H1 (cell line): ENCODE measurements at regions not wholly inside any gene's neighbourhood (a gene's known extent, or its start where the extent isn't known, plus 50 kb on each side); places are given as distances from the start of the nearest gene placed in this dataset.

Experiments used
- CTCF ChIA-PET: fragments of 300-600 bp; sonication (Branson Sonifier 250); formaldehyde crosslinking; loops from one replicate; lab custom pipeline; 2021; ENCODE audit not compliant: partially characterized antibody; lab: Charles Lee
- POLR2A ChIA-PET: fragments of 300-600 bp; sonication (Branson Sonifier 250); formaldehyde crosslinking; loops from one replicate; lab custom pipeline; 2021; ENCODE audit warnings: inconsistent platforms; ENCODE audit not compliant: partially characterized antibody; lab: Charles Lee
- DNase-seq, 2 experiments: peaks; one replicate each; pipeline versions ENCODE4 v3.0.0 to v3.0.0-alpha.2; 2010 to 2022; ENCODE audit warnings: low spot score in 2 of 2, low read depth in 1 of 2, mixed read lengths in 1 of 2
- FAIRE-seq: peaks from 2 replicates; lab custom pipeline; 2011; peaks lifted over from hg19 to GRCh38; lab: Jason Lieb, UNC
- H2AFZ ChIP-seq: 2 replicates; pipeline ENCODE4 v1.8.1; 2012; ENCODE audit warnings: low read length, inconsistent platforms
- H2AK5ac ChIP-seq: 2 replicates; pipeline ENCODE4 v1.6.1; 2013; ENCODE audit warnings: low read depth, low read length
- H2BK120ac ChIP-seq: replicated peaks from 2 replicates; pipeline ENCODE3; 2013; ENCODE audit warnings: low read depth, low read length, inconsistent platforms
- H2BK12ac ChIP-seq: 2 replicates; pipeline ENCODE4 v1.6.1; 2013; ENCODE audit warnings: low read depth, low read length
- H2BK15ac ChIP-seq: 2 replicates; pipeline ENCODE4 v1.6.1; 2013; ENCODE audit warnings: low read length
- H2BK20ac ChIP-seq: 2 replicates; pipeline ENCODE4 v1.6.1; 2013; ENCODE audit warnings: low read length
- H2BK5ac ChIP-seq: 2 replicates; pipeline ENCODE4 v1.6.1; 2013; ENCODE audit warnings: low read depth, low read length
- H3K14ac ChIP-seq: 2 replicates; pipeline ENCODE4 v1.6.1; 2013; ENCODE audit warnings: inconsistent platforms; ENCODE audit not compliant: insufficient read length
- H3K18ac ChIP-seq: 2 replicates; pipeline ENCODE4 v1.6.1; 2013; ENCODE audit warnings: low read length; ENCODE audit errors: extremely low read depth
- H3K23ac ChIP-seq: 2 replicates; pipeline ENCODE4 v1.6.1; 2013; ENCODE audit warnings: inconsistent platforms; ENCODE audit not compliant: insufficient read length
- H3K23me2 ChIP-seq: 2 replicates; pipeline ENCODE4 v1.6.1; 2013; ENCODE audit warnings: low read depth, low read length
- H3K27ac ChIP-seq: 2 replicates; pipeline ENCODE4 v1.6.1; 2011; ENCODE audit warnings: low read depth, low read length, inconsistent platforms
- H3K27me3 ChIP-seq, 4 experiments: replicated peaks in 1 of 4; 1 replicate in 1 of 4; 2 replicates in 3 of 4; pipeline versions ENCODE4 v1.6.1 to v1.8.1; 2011 to 2013; ENCODE audit warnings: low read length in 3 of 4, mild to moderate bottlenecking in 3 of 4, inconsistent platforms in 2 of 4, mixed read lengths in 2 of 4, moderate library complexity in 1 of 4; ENCODE audit not compliant: control insufficient read depth in 3 of 4, insufficient read depth in 3 of 4; ENCODE audit errors: extremely low read depth in 1 of 4
- H3K36me3 ChIP-seq, 4 experiments: 2 replicates each; pipeline versions ENCODE4 v1.6.1 to v1.8.1; 2011 to 2013; ENCODE audit warnings: mild to moderate bottlenecking in 4 of 4, low read length in 3 of 4, moderate library complexity in 2 of 4, control low read depth in 1 of 4, inconsistent platforms in 1 of 4; ENCODE audit not compliant: insufficient read depth in 4 of 4, control insufficient read depth in 2 of 4
- H3K4ac ChIP-seq: replicated peaks from 2 replicates; pipeline ENCODE3; 2013; ENCODE audit warnings: low read length, low read depth, mixed read lengths, inconsistent platforms; ENCODE audit not compliant: insufficient read length
- H3K4me1 ChIP-seq, 4 experiments: replicated peaks in 1 of 4; 1 replicate in 1 of 4; 2 replicates in 3 of 4; pipeline versions ENCODE4 v1.6.1 to v1.8.1; 2011 to 2013; ENCODE audit warnings: low read length in 3 of 4, inconsistent platforms in 2 of 4, mixed read lengths in 1 of 4; ENCODE audit not compliant: insufficient read depth in 4 of 4, control insufficient read depth in 3 of 4
- H3K4me2 ChIP-seq, 2 experiments: 2 replicates each; pipeline versions ENCODE4 v1.6.1 to v1.8.1; 2011 to 2013; ENCODE audit warnings: low read depth in 2 of 2, low read length in 2 of 2, control low read depth in 1 of 2, inconsistent platforms in 1 of 2, mild to moderate bottlenecking in 1 of 2; ENCODE audit not compliant: insufficient read depth in 1 of 2
- H3K4me3 ChIP-seq, 4 experiments: fragments of 200-600, 300-600 bp in 1 of 4; sonication (generic), shearing (Covaris generic), sonication (Bioruptor Twin) in 1 of 4; 2 replicates each; pipeline versions ENCODE4 v1.5.1 to v1.8.1; 2011 to 2016; ENCODE audit warnings: low read length in 4 of 4, low read depth in 3 of 4, control low read depth in 2 of 4, inconsistent platforms in 2 of 4, mild to moderate bottlenecking in 2 of 4, mixed read lengths in 1 of 4, moderate library complexity in 1 of 4; ENCODE audit not compliant: insufficient read depth in 2 of 4; ENCODE audit errors: extremely low read depth in 1 of 4
- H3K56ac ChIP-seq: replicated peaks from 2 replicates; pipeline ENCODE3; 2013; ENCODE audit warnings: low read depth, mild to moderate bottlenecking, mixed read lengths, low read length, inconsistent platforms; ENCODE audit not compliant: insufficient read length
- H3K79me1 ChIP-seq: 2 replicates; pipeline ENCODE4 v1.6.1; 2013; ENCODE audit warnings: low read depth, low read length, control low read depth
- H3K79me2 ChIP-seq, 2 experiments: 2 replicates each; pipeline versions ENCODE4 v1.6.1 to v1.8.1; 2012 to 2013; ENCODE audit warnings: low read length in 2 of 2, mild to moderate bottlenecking in 2 of 2, inconsistent platforms in 1 of 2; ENCODE audit not compliant: insufficient read depth in 2 of 2, control insufficient read depth in 1 of 2
- H3K9ac ChIP-seq, 4 experiments: replicated peaks in 1 of 4; 1 replicate in 1 of 4; 2 replicates in 3 of 4; pipeline versions ENCODE4 v1.6.1 to v1.8.1; 2011 to 2013; ENCODE audit warnings: low read depth in 3 of 4, low read length in 3 of 4, control low read depth in 2 of 4, mild to moderate bottlenecking in 2 of 4, moderate library complexity in 2 of 4, inconsistent platforms in 1 of 4; ENCODE audit errors: extremely low read depth in 1 of 4
- H3K9me3 ChIP-seq, 2 experiments: 2 replicates each; pipeline versions ENCODE4 v1.6.1 to v1.8.1; 2012 to 2013; ENCODE audit warnings: mild to moderate bottlenecking in 2 of 2, moderate library complexity in 2 of 2, control low read depth in 1 of 2, inconsistent platforms in 1 of 2, low read depth in 1 of 2, low read length in 1 of 2, mixed read lengths in 1 of 2; ENCODE audit not compliant: insufficient read depth in 2 of 2
- H4K20me1 ChIP-seq, 2 experiments: replicated peaks in 1 of 2; 2 replicates each; pipeline versions ENCODE3 to v1.8.1; 2011 to 2013; ENCODE audit warnings: inconsistent platforms in 2 of 2, low read length in 2 of 2, mild to moderate bottlenecking in 1 of 2; ENCODE audit not compliant: insufficient read depth in 2 of 2, control insufficient read depth in 1 of 2
- H4K5ac ChIP-seq: 2 replicates; pipeline ENCODE4 v1.6.1; 2013; ENCODE audit warnings: low read length, low read depth, mixed read lengths, inconsistent platforms; ENCODE audit not compliant: insufficient read length
- H4K8ac ChIP-seq: 2 replicates; pipeline ENCODE4 v1.8.0; 2013; ENCODE audit warnings: mild to moderate bottlenecking, moderate library complexity, low read length, inconsistent platforms; ENCODE audit not compliant: insufficient read depth; ENCODE audit errors: extremely low read depth
- H4K91ac ChIP-seq: replicated peaks from 2 replicates; pipeline ENCODE3; 2013; ENCODE audit warnings: low read length, mixed read lengths, inconsistent platforms; ENCODE audit not compliant: insufficient read length
- BRCA1 ChIP-seq: IDR thresholded peaks from 2 replicates; pipeline ENCODE4 v1.6.1; 2012; ENCODE audit warnings: low read depth, low read length, improper control_type of control experiment
- EGR1 ChIP-seq: IDR thresholded peaks from 2 replicates; pipeline ENCODE4 v1.6.1; 2011; ENCODE audit warnings: low read depth, low read length, borderline replicate concordance
- WGBS, 2 experiments: shearing (Covaris generic) in 1 of 2; methylation state at CpG; one replicate each; pipeline versions ENCODE4 v1.1.6 to v1.1.7; 2013 to 2015; ENCODE audit warnings: low lambda C conversion rate in 2 of 2, mixed read lengths in 2 of 2, inconsistent platforms in 1 of 2, low coverage in 1 of 2, missing lambda C conversion rate in 1 of 2; ENCODE audit not compliant: insufficient replicate concordance in 2 of 2, insufficient coverage in 1 of 2, insufficient read length in 1 of 2; ENCODE audit errors: extremely low coverage in 1 of 2, missing lambda C conversion rate in 1 of 2; 5-methylcytosine and 5-hydroxymethylcytosine counted together

- DNase-seq (no peak), FAIRE-seq (no peak)
- Histone ChIP-seq H3K36me3 (no peaks in the 10 kb centered on the region), H4K91ac (no peak overlapping the region), H3K79me1 (no peaks in the 10 kb centered on the region), H3K9ac (no peak overlapping the region), H3K4me2 (no peak overlapping the region), H4K20me1 (no peaks in the 10 kb centered on the region), H3K18ac (no peak overlapping the region), H3K4me3 (no peak overlapping the region), H2BK5ac (no peak overlapping the region), H4K8ac (no peak overlapping the region), H2BK20ac (no peak overlapping the region), H3K23ac (no peak overlapping the region), H3K23me2 (no peaks in the 10 kb centered on the region), H3K9me3 (no peaks in the 10 kb centered on the region), H3K4ac (no peak overlapping the region), H4K5ac (no peak overlapping the region), H3K14ac (no peak overlapping the region), H3K27me3 (no peaks in the 10 kb centered on the region), H2AK5ac (no peak overlapping the region), H2AFZ (no peak overlapping the region), H3K4me1 (no peaks in the 10 kb centered on the region), H3K56ac (no peak overlapping the region), H2BK12ac (no peak overlapping the region), H2BK120ac (no peak overlapping the region), H3K27ac (no peak overlapping the region), H3K79me2 (no peaks in the 10 kb centered on the region), H2BK15ac (no peak overlapping the region)
- WGBS, 2 experiments, result 92% methylated on average over 2 of the region's 2 CpGs; no CpG with 5 or more reads in 1 of the 2 experiments
- ChIA-PET CTCF (no interaction called here), POLR2A (no interaction called here)
- TF ChIP-seq BRCA1 (no peak), EGR1 (no peak)
Observed at GRCh38 chr13:87497426-87497825, 173.7 kb upstream of the SLITRK5 start.
